ENCODE measurements at regions not wholly inside any gene's neighbourhood (a gene's known extent, or its start where the extent isn't known, plus 50 kb on each side); places are given as distances from the start of the nearest gene placed in this dataset.

DNA sequence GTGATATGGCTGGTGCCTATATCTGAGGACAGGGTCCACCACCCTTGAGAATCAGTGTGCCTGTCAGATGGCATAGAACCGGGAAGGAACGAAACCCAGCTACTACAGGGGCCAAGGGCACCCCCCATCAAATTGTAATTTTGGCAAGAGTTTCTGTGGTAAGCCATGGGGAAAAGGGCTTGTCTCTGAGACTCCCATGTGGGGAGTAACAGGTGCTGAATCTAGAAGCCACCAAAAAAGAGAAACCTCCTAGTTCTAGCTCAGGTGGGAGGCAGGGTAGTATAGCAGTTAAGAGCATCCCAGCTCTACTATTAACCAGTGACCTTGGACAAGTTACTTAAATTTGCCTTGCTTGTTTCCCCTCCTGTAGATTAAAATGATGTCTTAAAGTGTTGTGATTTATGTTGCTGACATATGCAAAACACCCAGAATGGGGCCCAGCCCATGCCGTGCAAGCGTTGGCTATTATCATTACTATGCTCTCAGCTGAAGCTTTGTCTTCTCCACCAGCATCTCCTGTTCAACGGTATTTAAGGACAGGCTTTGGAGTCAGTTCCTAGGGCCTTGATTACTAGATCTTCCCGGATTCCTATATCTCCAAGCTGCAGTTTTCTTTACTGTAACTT is 210.7 kb upstream of the NLRP1 start:
- H3K27me3 ChIP-seq (replicated peaks), result no peaks in the 10 kb centered on the region
- in situ Hi-C loops (cut with HindIII; ENCODE audit: low pct_ligation_motif_present, low sequenced_read_pairs), result no loop called here
- TF ChIP-seq, protein P1, sequence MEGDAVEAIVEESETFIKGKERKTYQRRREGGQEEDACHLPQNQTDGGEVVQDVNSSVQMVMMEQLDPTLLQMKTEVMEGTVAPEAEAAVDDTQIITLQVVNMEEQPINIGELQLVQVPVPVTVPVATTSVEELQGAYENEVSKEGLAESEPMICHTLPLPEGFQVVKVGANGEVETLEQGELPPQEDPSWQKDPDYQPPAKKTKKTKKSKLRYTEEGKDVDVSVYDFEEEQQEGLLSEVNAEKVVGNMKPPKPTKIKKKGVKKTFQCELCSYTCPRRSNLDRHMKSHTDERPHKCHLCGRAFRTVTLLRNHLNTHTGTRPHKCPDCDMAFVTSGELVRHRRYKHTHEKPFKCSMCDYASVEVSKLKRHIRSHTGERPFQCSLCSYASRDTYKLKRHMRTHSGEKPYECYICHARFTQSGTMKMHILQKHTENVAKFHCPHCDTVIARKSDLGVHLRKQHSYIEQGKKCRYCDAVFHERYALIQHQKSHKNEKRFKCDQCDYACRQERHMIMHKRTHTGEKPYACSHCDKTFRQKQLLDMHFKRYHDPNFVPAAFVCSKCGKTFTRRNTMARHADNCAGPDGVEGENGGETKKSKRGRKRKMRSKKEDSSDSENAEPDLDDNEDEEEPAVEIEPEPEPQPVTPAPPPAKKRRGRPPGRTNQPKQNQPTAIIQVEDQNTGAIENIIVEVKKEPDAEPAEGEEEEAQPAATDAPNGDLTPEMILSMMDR (IDR thresholded peaks at IDR 0.05; ENCODE audit: low read depth, low read length, missing control alignments), result no peak

DNA sequence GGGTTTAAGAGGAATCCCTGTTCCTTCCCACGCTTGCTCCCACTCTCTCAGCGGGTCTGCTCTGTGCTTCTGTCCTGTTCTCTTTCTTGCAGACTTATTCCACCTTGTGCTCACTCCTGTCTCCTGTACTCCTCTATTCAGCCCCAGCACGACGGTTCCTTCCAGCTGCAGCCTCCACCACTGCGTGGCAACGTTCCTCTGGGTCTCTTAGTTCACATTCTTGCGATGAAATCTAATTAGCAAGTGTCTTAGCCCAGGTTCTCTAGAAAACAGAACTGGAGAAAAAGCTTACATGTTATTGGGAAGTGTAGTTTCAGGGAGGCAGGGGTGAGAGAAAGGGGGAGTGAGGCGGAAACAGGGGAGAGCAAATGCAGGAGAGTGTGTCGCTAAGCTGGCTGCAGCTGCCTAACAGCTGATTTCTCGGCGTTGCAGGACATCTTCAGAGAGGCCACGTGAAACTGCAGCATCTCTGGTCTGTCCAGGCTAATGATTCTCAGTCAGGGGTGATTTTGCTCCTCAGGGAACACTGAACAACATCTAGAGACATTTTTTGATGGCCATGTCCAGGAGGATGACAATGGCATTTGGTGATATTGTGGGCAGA is 213.2 kb upstream of the NLRP1 start:
- in situ Hi-C loops (cut with HindIII; ENCODE audit: low pct_ligation_motif_present, low sequenced_read_pairs), result no loop called here
- no peaks in the 10 kb centered on the region for H3K27me3 ChIP-seq (replicated peaks)
- H3K4me3 ChIP-seq (ENCODE audit: low read depth, low read length), result no peak overlapping the region

More for the DNA sequence above, 210.7 kb upstream of the NLRP1 start:
- no peak for DNase-seq
- no peaks in the 10 kb centered on the region for H3K36me3 ChIP-seq (replicated peaks)
- H3K27ac ChIP-seq, result no peak overlapping the region
- no peak overlapping the region for H3K4me3 ChIP-seq (ENCODE audit: low read depth, low read length)

DNA sequence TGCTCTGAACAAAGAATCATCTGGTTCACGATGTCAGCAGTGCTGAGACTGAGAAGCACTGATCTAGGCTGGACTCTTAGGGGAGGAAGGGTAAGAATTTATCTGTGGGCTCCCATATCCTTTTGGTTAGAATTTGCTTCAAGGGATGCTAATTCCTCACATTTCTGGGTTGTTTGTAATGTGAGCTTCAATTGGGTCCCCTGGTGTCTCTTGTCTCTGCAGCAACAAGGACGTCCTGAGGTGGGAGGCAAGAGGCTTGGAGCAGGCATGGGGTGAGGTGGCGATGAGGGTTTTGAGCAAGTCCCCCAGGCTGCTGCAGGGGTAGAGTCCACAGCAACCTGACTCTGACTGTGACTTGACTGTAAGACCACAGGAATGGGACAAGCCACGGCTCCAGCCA is 213.8 kb upstream of the NLRP1 start:
- Histone ChIP-seq H3K27ac (no peak overlapping the region), H3K27me3 (replicated peaks) (no peaks in the 10 kb centered on the region), H3K4me3 (ENCODE audit: low read depth, low read length) (no peak overlapping the region), H3K36me3 (replicated peaks) (no peaks in the 10 kb centered on the region)
- in situ Hi-C loops (cut with HindIII; ENCODE audit: low pct_ligation_motif_present, low sequenced_read_pairs), result no loop called here
- DNase-seq, result no peak
- TF ChIP-seq, protein P1 (IDR thresholded peaks at IDR 0.05; ENCODE audit: low read depth, low read length, missing control alignments), result no peak

More for the DNA sequence above, 213.2 kb upstream of the NLRP1 start:
- H3K36me3 ChIP-seq (replicated peaks), result no peaks in the 10 kb centered on the region
- no peak overlapping the region for H3K27ac ChIP-seq
- TF ChIP-seq, protein P1 (IDR thresholded peaks at IDR 0.05; ENCODE audit: low read depth, low read length, missing control alignments), result no peak
- DNase-seq, result no peak

DNA sequence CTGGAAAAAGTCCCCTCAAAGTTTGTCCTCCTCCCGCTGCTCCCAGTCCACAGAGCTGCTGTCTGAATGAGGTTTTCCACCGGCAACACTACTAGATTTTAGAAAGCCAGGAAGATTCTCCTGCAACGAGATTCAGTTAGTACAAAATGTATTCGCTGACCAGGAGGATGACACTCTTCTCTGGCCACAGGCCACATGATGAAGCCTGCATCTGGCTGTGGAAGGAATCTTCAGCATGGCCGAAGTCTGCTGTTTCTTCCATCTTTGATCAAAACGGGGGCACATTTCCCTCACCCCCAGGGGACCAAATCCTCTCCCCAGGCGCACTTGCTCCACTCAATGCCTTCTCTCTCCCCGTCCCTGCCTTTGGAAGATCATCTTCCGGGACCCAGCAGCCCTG is 215.8 kb upstream of the NLRP1 start:
- no peak for DNase-seq
- TF ChIP-seq, protein P1 (IDR thresholded peaks at IDR 0.05; ENCODE audit: low read depth, low read length, missing control alignments), result no peak
- H3K36me3 ChIP-seq (replicated peaks), result no peaks in the 10 kb centered on the region
- in situ Hi-C loops (cut with HindIII; ENCODE audit: low pct_ligation_motif_present, low sequenced_read_pairs), result no loop called here
- H3K4me3 ChIP-seq (ENCODE audit: low read depth, low read length), result no peak overlapping the region
- H3K27ac ChIP-seq, result no peak overlapping the region
- no peaks in the 10 kb centered on the region for H3K27me3 ChIP-seq (replicated peaks)

DNA sequence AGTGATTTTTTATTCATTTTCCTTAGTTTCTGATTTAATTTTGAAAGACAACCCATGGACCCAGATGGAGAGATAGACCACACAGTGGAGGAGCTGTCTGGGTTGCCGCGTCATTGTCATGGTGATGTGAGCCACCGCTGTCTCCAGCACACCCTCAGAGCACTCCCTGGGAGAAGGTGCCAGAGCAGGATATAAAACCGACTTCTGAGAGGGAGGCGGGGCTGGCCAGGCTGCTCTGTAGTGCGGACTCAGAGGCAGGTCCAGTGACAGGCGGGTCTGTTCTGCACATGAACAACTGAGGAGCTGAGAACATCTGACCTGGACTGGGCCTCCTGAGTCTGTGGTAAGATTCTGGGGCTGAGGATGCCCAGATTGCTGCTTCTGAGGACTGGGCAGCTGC is 216.3 kb upstream of the NLRP1 start:
- DNase-seq, result no peak
- Histone ChIP-seq H3K36me3 (replicated peaks) (no peaks in the 10 kb centered on the region), H3K27ac (no peak overlapping the region), H3K4me3 (ENCODE audit: low read depth, low read length) (no peak overlapping the region), H3K27me3 (replicated peaks) (no peaks in the 10 kb centered on the region)
- TF ChIP-seq, protein P1 (IDR thresholded peaks at IDR 0.05; ENCODE audit: low read depth, low read length, missing control alignments), result no peak
- in situ Hi-C loops (cut with HindIII; ENCODE audit: low pct_ligation_motif_present, low sequenced_read_pairs), result no loop called here

DNA sequence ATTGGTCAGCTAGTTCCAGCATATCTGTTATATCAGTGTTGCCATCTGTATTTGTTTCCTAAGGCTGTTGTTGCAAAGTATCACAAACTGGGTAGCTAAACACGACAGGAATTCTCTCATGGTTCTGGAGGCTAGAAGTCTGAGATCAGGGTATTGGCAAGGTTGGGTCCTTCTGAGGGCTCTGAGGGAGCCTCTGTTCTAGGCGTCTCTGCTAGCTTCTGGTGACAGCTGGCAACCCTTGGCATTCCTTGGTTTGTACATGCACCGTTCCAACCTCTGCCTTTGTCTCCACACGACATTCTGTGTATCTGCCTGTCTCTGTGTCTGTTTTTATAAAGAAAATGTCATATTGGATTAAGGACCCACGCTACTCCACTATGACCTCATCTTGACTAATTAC is 219.9 kb upstream of the NLRP1 start:
- in situ Hi-C loops (cut with HindIII; ENCODE audit: low pct_ligation_motif_present, low sequenced_read_pairs), result no loop called here
- TF ChIP-seq, protein P1 (IDR thresholded peaks at IDR 0.05; ENCODE audit: low read depth, low read length, missing control alignments), result no peak
- H3K36me3 ChIP-seq (replicated peaks), result no peaks in the 10 kb centered on the region

More for the DNA sequence above, 219.9 kb upstream of the NLRP1 start:
- DNase-seq, result no peak
- Histone ChIP-seq H3K4me3 (ENCODE audit: low read depth, low read length) (no peak overlapping the region), H3K27ac (no peak overlapping the region), H3K27me3 (replicated peaks) (no peaks in the 10 kb centered on the region)
